ENCODE measurements at regions not wholly inside any gene's neighbourhood (a gene's known extent, or its start where the extent isn't known, plus 50 kb on each side); places are given as distances from the start of the nearest gene placed in this dataset.

DNA sequence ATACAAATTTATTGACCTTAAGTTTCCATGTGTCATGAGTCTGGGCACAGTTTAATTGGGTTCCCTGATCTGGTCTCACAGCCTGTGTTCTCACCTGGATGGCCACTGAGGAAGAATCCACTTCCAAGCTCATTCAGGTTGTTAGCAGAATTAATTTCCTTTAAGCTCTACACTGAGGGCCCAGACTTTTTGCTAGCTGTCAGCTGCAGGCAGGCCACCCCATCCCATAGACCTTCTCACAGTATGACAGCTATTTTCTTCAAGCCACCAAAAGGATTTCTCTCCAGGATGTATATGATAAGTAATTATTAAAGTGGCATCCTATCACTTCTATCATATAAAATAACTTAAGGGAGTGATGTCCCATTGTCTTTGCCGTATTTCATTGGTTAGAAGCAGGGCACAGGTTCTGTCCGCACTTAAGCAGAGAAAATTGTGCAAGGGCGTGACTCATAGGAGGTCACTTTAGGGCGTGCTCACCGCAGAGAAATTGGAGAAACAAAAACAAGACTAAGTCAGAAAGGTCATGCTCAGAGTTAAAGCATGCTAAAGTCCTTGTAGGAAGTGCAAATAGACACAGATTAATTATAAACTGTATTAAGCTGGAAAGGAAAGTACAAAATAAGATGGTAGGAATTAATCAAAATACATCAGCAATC is 109.9 kb downstream of the AHR start (continued):
- TF ChIP-seq, protein P1, sequence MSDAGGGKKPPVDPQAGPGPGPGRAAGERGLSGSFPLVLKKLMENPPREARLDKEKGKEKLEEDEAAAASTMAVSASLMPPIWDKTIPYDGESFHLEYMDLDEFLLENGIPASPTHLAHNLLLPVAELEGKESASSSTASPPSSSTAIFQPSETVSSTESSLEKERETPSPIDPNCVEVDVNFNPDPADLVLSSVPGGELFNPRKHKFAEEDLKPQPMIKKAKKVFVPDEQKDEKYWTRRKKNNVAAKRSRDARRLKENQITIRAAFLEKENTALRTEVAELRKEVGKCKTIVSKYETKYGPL (CRISPR knock-in tag; IDR thresholded peaks at IDR 0.05): no peak
- TF ChIP-seq MIXL1 (CRISPR knock-in tag; IDR thresholded peaks at IDR 0.05) (peak; percentile 92), NFKB2 (CRISPR knock-in tag; IDR thresholded peaks at IDR 0.05; ENCODE audit: borderline replicate concordance) (no peak), NFIB (CRISPR knock-in tag; IDR thresholded peaks at IDR 0.05; ENCODE audit: borderline replicate concordance) (no peak), AFF4 (CRISPR knock-in tag; IDR thresholded peaks at IDR 0.05) (no peak), KLF6 (CRISPR knock-in tag; IDR thresholded peaks at IDR 0.05) (no peak), ZFP82 (CRISPR knock-in tag; IDR thresholded peaks at IDR 0.05; ENCODE audit: borderline replicate concordance) (no peak), ZNF207 (IDR thresholded peaks at IDR 0.05; ENCODE audit: borderline replicate concordance) (no peak), TAF15 (IDR thresholded peaks at IDR 0.05; ENCODE audit: low read depth, low read length, poor library complexity, severe bottlenecking) (no peak), FOSL2 (CRISPR knock-in tag; IDR thresholded peaks at IDR 0.05) (peak; percentile 100), CHD4 (IDR thresholded peaks at IDR 0.05; ENCODE audit: borderline replicate concordance, low read length) (no peak), ZNF614 (CRISPR knock-in tag; IDR thresholded peaks at IDR 0.05; ENCODE audit: borderline replicate concordance) (peak; percentile 95), SOX13 (IDR thresholded peaks at IDR 0.05) (no peak), SOX13 (CRISPR knock-in tag; conservative IDR thresholded peaks at IDR 0.05 in 1 of 2, IDR thresholded peaks at IDR 0.05 in 1 of 2) (peak in 1 of 2 experiments; percentile 84; a peak in 2 of 4 replicates), DNMT1 (CRISPR knock-in tag; IDR thresholded peaks at IDR 0.05) (no peak), NFE2L2 (IDR thresholded peaks at IDR 0.05; ENCODE audit: low read length) (no peak), PBX2 (CRISPR knock-in tag; IDR thresholded peaks at IDR 0.05) (no peak), SALL2 (CRISPR knock-in tag; IDR thresholded peaks at IDR 0.05) (no peak), ZBTB21 (CRISPR knock-in tag; IDR thresholded peaks at IDR 0.05) (no peak), WIZ (CRISPR knock-in tag; IDR thresholded peaks at IDR 0.05) (no peak)
- TF ChIP-seq, protein P2, sequence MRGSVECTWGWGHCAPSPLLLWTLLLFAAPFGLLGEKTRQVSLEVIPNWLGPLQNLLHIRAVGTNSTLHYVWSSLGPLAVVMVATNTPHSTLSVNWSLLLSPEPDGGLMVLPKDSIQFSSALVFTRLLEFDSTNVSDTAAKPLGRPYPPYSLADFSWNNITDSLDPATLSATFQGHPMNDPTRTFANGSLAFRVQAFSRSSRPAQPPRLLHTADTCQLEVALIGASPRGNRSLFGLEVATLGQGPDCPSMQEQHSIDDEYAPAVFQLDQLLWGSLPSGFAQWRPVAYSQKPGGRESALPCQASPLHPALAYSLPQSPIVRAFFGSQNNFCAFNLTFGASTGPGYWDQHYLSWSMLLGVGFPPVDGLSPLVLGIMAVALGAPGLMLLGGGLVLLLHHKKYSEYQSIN (CRISPR knock-in tag; IDR thresholded peaks at IDR 0.05; ENCODE audit: borderline replicate concordance): no peak

Data from HepG2 (cell line).